ENCODE measurements at regions not wholly inside any gene's neighbourhood (a gene's known extent, or its start where the extent isn't known, plus 50 kb on each side); places are given as distances from the start of the nearest gene placed in this dataset.

DNA sequence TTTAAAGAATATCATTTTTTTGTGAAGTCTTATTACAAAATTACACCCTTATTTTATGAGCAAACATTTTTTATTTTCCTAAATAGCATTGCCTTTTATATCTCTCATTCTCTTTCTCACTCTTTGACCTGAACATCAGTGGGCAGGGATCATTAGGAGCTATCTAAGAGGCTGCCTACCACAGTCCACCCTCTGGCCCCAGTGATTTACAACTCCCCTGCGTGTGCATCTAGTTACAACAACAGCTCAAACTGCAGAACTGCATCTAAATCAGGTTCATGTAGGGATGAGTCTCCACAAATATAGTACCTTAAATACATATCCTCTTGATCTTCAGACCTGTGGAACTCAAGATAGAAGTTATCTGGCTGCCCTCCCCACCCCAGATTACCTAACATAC is 172.4 kb upstream of the CXCR4 start:
- FAIRE-seq, result no peak
- Histone ChIP-seq H3K4me3 (ENCODE audit: low read length in 3 of 3) (no peak overlapping the region), H3K9ac (ENCODE audit: low read length in 3 of 3) (no peak overlapping the region), H3K27me3 (ENCODE audit: control insufficient read depth, insufficient read depth, low read length) (no peaks in the 10 kb centered on the region), H3K9me3 (ENCODE audit: control insufficient read depth in 2 of 3, insufficient read depth in 1 of 3, low read length in 3 of 3) (no peaks in the 10 kb centered on the region), H3K27ac (ENCODE audit: low read depth in 2 of 2, low read length in 2 of 2) (no peak overlapping the region), H3K36me3 (ENCODE audit: control insufficient read depth in 2 of 3, insufficient read depth in 3 of 3, low read length in 3 of 3) (no peaks in the 10 kb centered on the region), H3K4me1 (ENCODE audit: control insufficient read depth in 2 of 3, insufficient read depth in 2 of 3, low read depth in 1 of 3, low read length in 3 of 3) (no peaks in the 10 kb centered on the region)
- no peak for DNase-seq
- intact Hi-C loops (cut with DNase I), result no loop called here
- TF ChIP-seq, protein P1, sequence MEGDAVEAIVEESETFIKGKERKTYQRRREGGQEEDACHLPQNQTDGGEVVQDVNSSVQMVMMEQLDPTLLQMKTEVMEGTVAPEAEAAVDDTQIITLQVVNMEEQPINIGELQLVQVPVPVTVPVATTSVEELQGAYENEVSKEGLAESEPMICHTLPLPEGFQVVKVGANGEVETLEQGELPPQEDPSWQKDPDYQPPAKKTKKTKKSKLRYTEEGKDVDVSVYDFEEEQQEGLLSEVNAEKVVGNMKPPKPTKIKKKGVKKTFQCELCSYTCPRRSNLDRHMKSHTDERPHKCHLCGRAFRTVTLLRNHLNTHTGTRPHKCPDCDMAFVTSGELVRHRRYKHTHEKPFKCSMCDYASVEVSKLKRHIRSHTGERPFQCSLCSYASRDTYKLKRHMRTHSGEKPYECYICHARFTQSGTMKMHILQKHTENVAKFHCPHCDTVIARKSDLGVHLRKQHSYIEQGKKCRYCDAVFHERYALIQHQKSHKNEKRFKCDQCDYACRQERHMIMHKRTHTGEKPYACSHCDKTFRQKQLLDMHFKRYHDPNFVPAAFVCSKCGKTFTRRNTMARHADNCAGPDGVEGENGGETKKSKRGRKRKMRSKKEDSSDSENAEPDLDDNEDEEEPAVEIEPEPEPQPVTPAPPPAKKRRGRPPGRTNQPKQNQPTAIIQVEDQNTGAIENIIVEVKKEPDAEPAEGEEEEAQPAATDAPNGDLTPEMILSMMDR (IDR thresholded peaks at IDR 0.05; ENCODE audit: borderline replicate concordance, extremely low read depth, insufficient read depth), result no peak

DNA sequence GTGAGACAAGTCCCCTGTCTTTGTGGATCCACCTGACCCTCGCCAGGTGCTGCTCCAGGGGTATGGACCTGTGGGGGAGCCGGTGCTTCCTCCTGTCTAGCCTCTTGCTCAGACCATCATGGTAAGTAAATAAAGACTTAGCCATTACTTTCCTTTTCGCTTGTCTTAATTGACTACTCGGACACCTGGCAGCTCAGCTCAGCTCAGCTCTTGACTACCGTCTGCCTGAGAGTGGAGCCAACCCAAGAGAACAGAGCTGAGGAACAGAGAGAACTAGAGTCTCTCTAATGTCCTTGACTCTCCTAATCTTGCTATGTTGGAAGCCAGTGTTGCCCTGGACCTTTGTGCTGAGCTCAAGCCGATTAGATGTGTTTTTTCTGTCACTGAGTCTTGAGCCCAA is 170.3 kb upstream of the CXCR4 start:
- Histone ChIP-seq H3K27ac (ENCODE audit: low read depth in 2 of 2, low read length in 2 of 2) (no peak overlapping the region), H3K9ac (ENCODE audit: low read length in 3 of 3) (no peak overlapping the region), H3K4me3 (ENCODE audit: low read length in 3 of 3) (no peak overlapping the region), H3K36me3 (ENCODE audit: control insufficient read depth in 2 of 3, insufficient read depth in 3 of 3, low read length in 3 of 3) (no peaks in the 10 kb centered on the region), H3K4me1 (ENCODE audit: control insufficient read depth in 2 of 3, insufficient read depth in 2 of 3, low read depth in 1 of 3, low read length in 3 of 3) (no peaks in the 10 kb centered on the region), H3K27me3 (ENCODE audit: control insufficient read depth, insufficient read depth, low read length) (no peaks in the 10 kb centered on the region), H3K9me3 (ENCODE audit: control insufficient read depth in 2 of 3, insufficient read depth in 1 of 3, low read length in 3 of 3) (no peaks in the 10 kb centered on the region)
- TF ChIP-seq, protein P1 (IDR thresholded peaks at IDR 0.05; ENCODE audit: borderline replicate concordance, extremely low read depth, insufficient read depth), result no peak
- DNase-seq (no peak), FAIRE-seq (no peak)
- intact Hi-C loops (cut with DNase I), result no loop called here

GRCh38 chr2:136286423-136286822 is 168.5 kb upstream of the CXCR4 start:
- H3K9me3 ChIP-seq (ENCODE audit: control insufficient read depth in 2 of 3, insufficient read depth in 1 of 3, low read length in 3 of 3), result no peaks in the 10 kb centered on the region
- no peak overlapping the region for H3K27ac ChIP-seq (ENCODE audit: low read depth in 2 of 2, low read length in 2 of 2)
- DNase-seq (no peak), FAIRE-seq (no peak)
- no peaks in the 10 kb centered on the region for H3K27me3 ChIP-seq (ENCODE audit: control insufficient read depth, insufficient read depth, low read length)
- no peak overlapping the region for H3K4me3 ChIP-seq (ENCODE audit: low read length in 3 of 3)
- TF ChIP-seq, protein P1 (IDR thresholded peaks at IDR 0.05; ENCODE audit: borderline replicate concordance, extremely low read depth, insufficient read depth), result no peak
- H3K9ac ChIP-seq (ENCODE audit: low read length in 3 of 3), result no peak overlapping the region
- no peaks in the 10 kb centered on the region for H3K4me1 ChIP-seq (ENCODE audit: control insufficient read depth in 2 of 3, insufficient read depth in 2 of 3, low read depth in 1 of 3, low read length in 3 of 3)
- no peaks in the 10 kb centered on the region for H3K36me3 ChIP-seq (ENCODE audit: control insufficient read depth in 2 of 3, insufficient read depth in 3 of 3, low read length in 3 of 3)
- intact Hi-C loops (cut with DNase I), result no loop called here

All from kidney (tissue), 13 donors.